WI38 (cell line): ENCODE measurements at regions not wholly inside any gene's neighbourhood (a gene's known extent, or its start where the extent isn't known, plus 50 kb on each side); places are given as distances from the start of the nearest gene placed in this dataset.

Experiments
- H3K4me3 ChIP-seq: 2 replicates; pipeline ENCODE4 v1.5.1; 2011; ENCODE audit warnings: low read depth, mild to moderate bottlenecking, control low read depth, low read length
- TF ChIP-seq, protein P1 (sequence below): IDR thresholded peaks from 2 replicates; pipeline ENCODE4 v1.5.1; 2012; ENCODE audit warnings: low read depth, mild to moderate bottlenecking, control low read depth, low read length

DNA sequence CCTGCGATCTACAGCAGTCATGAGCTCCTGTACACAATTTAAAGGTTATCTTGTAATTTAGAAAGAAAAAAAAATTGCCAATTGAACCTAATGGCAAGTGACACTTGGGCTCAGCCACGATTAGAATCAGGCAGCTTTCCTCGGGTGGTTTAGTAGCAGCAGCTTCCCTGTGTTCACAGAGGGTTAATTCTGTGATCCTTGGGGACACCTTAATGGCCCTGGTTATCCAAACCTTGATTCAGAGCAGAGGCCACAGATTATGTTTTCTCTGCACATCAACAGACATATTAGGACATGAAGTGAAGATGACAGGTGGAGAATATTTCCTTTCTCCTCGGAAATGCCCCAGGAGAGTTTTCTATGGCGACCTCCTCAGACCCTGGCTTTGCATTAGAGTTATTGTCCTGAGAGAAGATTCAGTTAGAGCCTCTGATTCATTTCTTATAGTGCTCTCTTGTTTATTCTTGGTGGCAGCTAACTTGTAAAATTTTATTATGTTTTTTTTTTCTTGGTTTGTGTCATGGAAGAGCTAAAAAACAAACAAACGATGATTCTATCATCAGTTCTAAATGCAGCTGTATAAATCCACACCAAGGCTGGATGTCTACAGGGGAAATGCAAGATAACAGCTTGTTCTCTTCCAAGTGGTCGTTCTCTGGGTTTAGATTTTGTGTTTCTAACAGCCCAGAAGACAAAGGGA is 351.2 kb upstream of the DYNLRB2 start:
- H3K4me3 ChIP-seq: no peak overlapping the region
- TF ChIP-seq, protein P1, sequence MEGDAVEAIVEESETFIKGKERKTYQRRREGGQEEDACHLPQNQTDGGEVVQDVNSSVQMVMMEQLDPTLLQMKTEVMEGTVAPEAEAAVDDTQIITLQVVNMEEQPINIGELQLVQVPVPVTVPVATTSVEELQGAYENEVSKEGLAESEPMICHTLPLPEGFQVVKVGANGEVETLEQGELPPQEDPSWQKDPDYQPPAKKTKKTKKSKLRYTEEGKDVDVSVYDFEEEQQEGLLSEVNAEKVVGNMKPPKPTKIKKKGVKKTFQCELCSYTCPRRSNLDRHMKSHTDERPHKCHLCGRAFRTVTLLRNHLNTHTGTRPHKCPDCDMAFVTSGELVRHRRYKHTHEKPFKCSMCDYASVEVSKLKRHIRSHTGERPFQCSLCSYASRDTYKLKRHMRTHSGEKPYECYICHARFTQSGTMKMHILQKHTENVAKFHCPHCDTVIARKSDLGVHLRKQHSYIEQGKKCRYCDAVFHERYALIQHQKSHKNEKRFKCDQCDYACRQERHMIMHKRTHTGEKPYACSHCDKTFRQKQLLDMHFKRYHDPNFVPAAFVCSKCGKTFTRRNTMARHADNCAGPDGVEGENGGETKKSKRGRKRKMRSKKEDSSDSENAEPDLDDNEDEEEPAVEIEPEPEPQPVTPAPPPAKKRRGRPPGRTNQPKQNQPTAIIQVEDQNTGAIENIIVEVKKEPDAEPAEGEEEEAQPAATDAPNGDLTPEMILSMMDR: no peak

DNA sequence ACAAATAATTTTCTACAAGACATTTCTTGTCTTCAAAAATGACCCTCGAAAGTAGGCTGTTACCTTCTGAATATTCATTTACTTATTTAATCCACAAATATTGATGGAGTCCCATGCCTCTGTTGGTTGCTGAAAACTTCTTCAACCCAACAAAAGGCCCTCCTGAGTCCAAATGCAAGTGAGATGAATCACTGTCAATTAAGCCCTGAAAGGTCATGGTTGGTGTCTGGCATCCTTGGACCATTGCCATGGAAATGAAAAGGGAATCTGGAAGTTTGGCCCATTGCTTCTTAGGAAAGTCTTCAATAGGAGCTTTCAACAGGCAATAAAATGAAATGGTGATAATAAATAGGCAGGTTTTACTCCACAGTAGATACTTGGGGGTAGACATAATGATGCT is 364.7 kb upstream of the DYNLRB2 start:
- no peak overlapping the region for H3K4me3 ChIP-seq
- TF ChIP-seq, protein P1: no peak

DNA sequence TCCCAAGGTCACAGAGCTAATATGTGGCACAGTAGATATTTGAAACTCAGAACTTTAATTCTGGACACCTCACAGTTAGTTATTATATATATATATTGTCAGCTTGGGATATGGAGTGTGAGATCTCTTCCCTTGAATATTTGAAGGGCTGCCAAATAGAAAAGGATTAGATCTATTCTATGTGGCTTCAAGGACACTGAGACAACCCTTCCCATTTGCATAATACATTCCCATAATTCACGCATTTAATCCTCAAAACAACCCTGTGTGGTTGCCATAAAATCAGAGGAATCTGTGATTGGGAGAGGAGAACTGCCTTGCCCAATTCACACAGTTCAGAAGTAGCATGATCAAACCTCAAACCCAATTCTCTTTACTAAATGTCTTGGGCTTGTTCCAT is 365.8 kb upstream of the DYNLRB2 start:
- no peak overlapping the region for H3K4me3 ChIP-seq
- TF ChIP-seq, protein P1: no peak

DNA sequence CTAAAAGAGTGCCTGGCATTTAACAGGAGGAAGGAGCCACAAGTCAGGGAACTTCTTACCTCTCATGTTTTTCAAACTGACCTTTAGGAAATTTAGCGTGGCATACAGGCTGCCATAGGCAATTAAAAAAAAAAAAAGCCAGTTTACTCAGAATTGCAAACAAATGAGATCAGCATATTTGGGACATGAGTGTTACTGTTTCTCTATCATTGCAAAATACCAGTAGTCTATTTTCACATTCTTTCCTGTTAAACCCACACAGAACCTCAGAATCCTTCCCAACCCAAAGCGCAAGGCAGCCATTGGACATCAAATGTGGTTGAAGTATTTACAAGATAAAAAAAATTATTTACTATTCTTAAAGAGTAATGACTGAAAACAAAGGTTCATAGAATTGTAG is 366.4 kb upstream of the DYNLRB2 start:
- TF ChIP-seq, protein P1: no peak
- H3K4me3 ChIP-seq: no peak overlapping the region

DNA sequence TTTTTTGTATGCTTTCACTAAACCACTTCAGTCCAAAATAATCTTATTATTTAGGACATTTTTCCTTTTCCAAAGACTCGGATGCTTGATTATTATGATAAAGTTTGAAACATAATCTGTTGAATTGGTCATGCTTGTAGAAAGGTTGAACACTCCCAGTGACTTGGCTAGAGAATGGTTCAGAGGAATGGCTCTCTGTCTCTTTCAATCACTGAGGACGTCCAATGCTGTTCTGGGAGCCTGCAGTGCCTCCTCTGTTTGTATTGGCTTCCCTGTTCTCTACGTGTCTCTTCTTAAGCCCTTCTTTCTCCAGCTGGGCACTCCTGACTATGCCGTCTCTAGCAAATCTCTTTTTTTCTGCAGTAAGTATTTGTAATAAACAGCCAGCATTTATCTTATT is 369.0 kb upstream of the DYNLRB2 start:
- H3K4me3 ChIP-seq: no peak overlapping the region

DNA sequence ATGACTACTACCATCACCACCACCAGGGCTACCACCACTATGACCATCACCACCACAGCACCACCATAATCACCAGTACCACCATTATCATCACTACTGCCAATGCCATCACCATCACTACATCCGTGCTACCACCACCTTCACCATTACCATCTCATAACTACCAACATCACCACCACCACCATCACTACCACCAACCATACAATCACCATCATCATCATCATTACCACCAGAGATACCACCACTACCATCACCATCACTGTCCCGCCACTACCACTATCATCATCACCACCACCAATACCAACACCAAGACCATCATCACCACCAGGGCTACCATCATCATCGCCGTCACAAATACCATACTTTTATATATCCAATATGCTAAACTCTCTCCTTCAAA is 369.6 kb upstream of the DYNLRB2 start:
- no peak overlapping the region for H3K4me3 ChIP-seq
- TF ChIP-seq, protein P1: no peak

More for the DNA sequence above, 369.0 kb upstream of the DYNLRB2 start:
- TF ChIP-seq, protein P1: no peak

DNA sequence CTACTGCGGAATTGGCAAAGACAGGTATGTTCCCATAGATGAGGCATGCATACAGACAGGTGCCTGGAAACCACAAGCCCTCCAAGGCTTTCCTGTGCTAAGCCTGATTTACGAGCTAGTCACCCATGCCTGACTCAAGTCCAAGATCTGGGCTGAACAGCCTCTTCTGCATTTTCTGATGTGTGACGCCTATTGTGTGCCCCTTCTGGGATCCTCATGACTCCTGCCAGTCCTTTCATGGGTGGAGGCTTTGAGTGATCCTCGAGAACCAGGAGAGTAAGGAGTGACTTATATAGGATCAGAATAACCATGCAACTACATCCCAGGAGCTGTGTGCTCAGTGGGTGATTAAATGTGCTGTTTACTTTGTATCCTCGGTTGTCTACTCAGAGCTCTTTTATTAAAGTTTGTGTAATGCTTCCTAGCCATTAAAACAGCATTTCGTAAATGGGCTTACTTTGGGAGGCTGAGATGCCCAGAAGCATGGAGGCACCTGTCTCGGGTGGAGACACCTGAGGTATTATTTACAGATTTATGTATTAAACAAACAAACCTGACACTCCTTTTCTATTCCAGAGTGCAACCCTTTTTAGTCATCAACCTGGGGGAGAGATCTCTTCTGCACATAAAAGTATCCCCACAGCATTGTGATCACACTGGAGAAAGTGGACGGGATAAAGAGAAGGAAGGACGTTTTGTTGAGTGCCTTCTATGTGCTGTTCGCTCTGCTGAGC is 373.0 kb upstream of the DYNLRB2 start:
- no peak overlapping the region for H3K4me3 ChIP-seq

More for the DNA sequence above, 373.0 kb upstream of the DYNLRB2 start:
- TF ChIP-seq, protein P1: no peak
